GM08714 (cell line): ENCODE measurements at regions not wholly inside any gene's neighbourhood (a gene's known extent, or its start where the extent isn't known, plus 50 kb on each side); places are given as distances from the start of the nearest gene placed in this dataset.

Source experiments
- H3K4me3 ChIP-seq: fragments of 200-500 bp; sonication (Bioruptor generic); 2 replicates; pipeline ENCODE4 v1.5.1; 2014; ENCODE audit warnings: mild to moderate bottlenecking, low read length, inconsistent platforms
- ZNF274 ChIP-seq: IDR thresholded peaks from 2 replicates; pipeline ENCODE4 v1.6.1; 2012; ENCODE audit warnings: mild to moderate bottlenecking, low read depth, low read length

GRCh38 chr2:58866040-58866439 is 624.9 kb upstream of the FANCL start:
- no peak overlapping the region for H3K4me3 ChIP-seq
- TF ChIP-seq ZNF274, result no peak

- H3K4me3 ChIP-seq, result no peak overlapping the region
These were observed 624.3 kb upstream of the FANCL start for GRCh38 chr2:58865436-58865835.

GRCh38 chr2:58862244-58862643 is 621.1 kb upstream of the FANCL start:
- H3K4me3 ChIP-seq, result no peak overlapping the region

More at GRCh38 chr2:58865436-58865835, 624.3 kb upstream of the FANCL start:
- no peak for TF ChIP-seq ZNF274

GRCh38 chr2:58860586-58860985 is 619.5 kb upstream of the FANCL start:
- no peak overlapping the region for H3K4me3 ChIP-seq
- TF ChIP-seq ZNF274, result no peak

More at GRCh38 chr2:58862244-58862643, 621.1 kb upstream of the FANCL start:
- TF ChIP-seq ZNF274, result no peak

GRCh38 chr2:58856100-58856499 is 615.0 kb upstream of the FANCL start:
- TF ChIP-seq ZNF274, result no peak
- no peak overlapping the region for H3K4me3 ChIP-seq

GRCh38 chr2:58853420-58853819 is 612.3 kb upstream of the FANCL start:
- no peak overlapping the region for H3K4me3 ChIP-seq
- no peak for TF ChIP-seq ZNF274

- no peak overlapping the region for H3K4me3 ChIP-seq
- TF ChIP-seq ZNF274, result no peak
These were observed 611.8 kb upstream of the FANCL start for GRCh38 chr2:58852905-58853304.

GRCh38 chr2:58852243-58852642 is 611.1 kb upstream of the FANCL start:
- TF ChIP-seq ZNF274, result no peak
- no peak overlapping the region for H3K4me3 ChIP-seq

GRCh38 chr2:58851598-58851997 is 610.5 kb upstream of the FANCL start:
- H3K4me3 ChIP-seq, result no peak overlapping the region
- no peak for TF ChIP-seq ZNF274

GRCh38 chr2:58845011-58845410 is 603.9 kb upstream of the FANCL start:
- TF ChIP-seq ZNF274, result no peak
- no peak overlapping the region for H3K4me3 ChIP-seq

GRCh38 chr2:58842501-58843155 is 601.5 kb upstream of the FANCL start:
- TF ChIP-seq ZNF274, result no peak
- H3K4me3 ChIP-seq, result no peak overlapping the region

- TF ChIP-seq ZNF274, result no peak
- no peak overlapping the region for H3K4me3 ChIP-seq
These were observed 593.3 kb upstream of the FANCL start for GRCh38 chr2:58834404-58834803.

- no peak for TF ChIP-seq ZNF274
- no peak overlapping the region for H3K4me3 ChIP-seq
These were observed 585.7 kb upstream of the FANCL start for GRCh38 chr2:58826795-58827194.

- no peak overlapping the region for H3K4me3 ChIP-seq
- TF ChIP-seq ZNF274, result no peak
These were observed 571.7 kb upstream of the FANCL start for GRCh38 chr2:58812771-58813344.

- no peak overlapping the region for H3K4me3 ChIP-seq
- no peak for TF ChIP-seq ZNF274
These were observed 564.0 kb upstream of the FANCL start for GRCh38 chr2:58805126-58805525.

- TF ChIP-seq ZNF274, result no peak
- H3K4me3 ChIP-seq, result no peak overlapping the region
These were observed 562.1 kb upstream of the FANCL start for GRCh38 chr2:58803192-58803591.
